Right ventricle myocardium inferior (tissue), 1 donor: ENCODE measurements at regions not wholly inside any gene's neighbourhood (a gene's known extent, or its start where the extent isn't known, plus 50 kb on each side); places are given as distances from the start of the nearest gene placed in this dataset.

Experiments
- ATAC-seq: fragments of 200-7000 bp; cut with Tn5 transposase; one replicate; pipeline ENCODE4 v1.9.1; 2020; ENCODE audit warnings: mild to moderate bottlenecking, moderate library complexity
- DNase-seq: peaks from one replicate; pipeline ENCODE4 v3.0.0; 2021; ENCODE audit errors: missing footprints
- intact Hi-C: fragments of 100-400 bp; cut with DNase I; formaldehyde crosslinking; loops from one replicate; pipeline ENCODE4 v1.11.0; 2022
- donor health status: DM: no; HTN: yes; CAD: no; lungs with severe emphysema.

DNA sequence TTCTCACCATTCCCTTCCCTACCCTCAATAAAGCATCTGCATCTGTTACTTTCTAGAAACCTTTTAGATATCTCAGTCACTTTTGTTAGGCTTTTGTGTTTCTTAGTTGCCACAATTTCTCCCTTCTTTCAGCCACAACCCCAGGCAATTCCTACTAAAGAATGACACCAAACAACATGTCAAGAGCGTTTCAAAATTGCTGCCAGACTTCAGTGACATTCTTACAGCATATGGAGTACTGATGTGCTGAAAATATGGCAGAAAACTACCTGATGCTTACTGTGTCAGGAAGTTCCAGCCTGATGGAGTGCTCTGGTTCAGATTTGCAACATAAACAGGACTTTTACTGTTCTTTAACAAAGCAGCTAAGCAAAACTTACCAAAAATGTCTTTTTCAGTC is 957.7 kb upstream of the POU3F3 start:
- DNase-seq (no peak), ATAC-seq (no peak)

DNA sequence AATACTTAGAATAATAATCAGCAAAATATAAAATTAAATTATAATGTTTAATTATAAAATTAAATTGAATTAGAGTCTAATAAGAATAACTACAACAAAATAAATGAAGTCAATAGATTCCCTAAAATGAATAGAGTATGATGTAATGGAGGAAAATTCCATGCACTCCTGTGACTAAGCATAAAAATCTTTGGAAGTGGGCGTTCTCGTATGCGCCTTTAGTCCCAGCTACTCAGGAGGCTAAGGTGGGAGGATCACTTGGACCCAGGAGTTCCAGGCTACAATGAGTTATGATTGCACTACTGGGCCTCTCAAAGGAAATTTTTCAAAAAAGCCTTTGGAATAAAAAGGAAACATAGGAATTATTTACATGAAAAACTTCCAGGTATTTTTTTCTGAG is 955.4 kb upstream of the POU3F3 start:
- intact Hi-C loops, result no loop called here
- ATAC-seq (no peak), DNase-seq (no peak)

More for the DNA sequence above, 957.7 kb upstream of the POU3F3 start:
- intact Hi-C loops, result no loop called here

DNA sequence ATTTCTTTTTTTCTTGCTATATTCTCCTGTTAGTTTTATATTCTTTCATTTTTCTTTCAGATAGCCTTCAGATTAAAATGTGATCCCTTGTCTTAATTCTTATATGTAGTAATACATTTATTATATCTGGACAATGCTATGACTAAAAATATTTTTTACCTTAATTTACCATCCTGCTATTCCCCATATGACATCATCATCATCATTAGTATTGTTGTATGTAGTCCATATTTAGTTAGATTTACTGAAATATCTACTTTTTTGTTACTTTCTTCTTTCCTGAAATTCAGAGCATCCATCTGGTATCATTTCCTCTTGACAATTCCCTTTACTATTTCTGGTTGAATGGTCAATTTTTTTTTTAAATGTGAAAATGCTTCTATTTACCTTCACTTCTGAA is 951.6 kb upstream of the POU3F3 start:
- intact Hi-C loops, result no loop called here
- ATAC-seq (no peak), DNase-seq (no peak)

DNA sequence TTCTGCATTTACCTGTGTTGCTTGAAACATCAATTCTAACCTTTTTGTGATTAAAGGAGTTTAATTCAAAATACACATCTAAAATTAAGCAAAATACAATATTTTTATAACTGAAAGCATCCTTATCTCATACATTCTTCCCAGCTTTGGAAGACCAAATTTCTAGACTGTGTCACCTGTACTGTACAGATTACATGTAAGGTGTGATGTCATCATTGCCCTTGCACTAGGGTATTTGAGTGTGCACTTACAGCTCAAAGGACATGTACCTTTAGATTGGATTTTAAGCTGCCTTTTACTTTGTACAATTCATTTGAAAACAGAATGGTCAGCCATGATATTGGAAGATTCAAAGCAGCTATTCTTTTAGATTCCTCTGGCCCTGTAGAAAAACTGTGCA is 932.8 kb upstream of the POU3F3 start:
- intact Hi-C loops, result no loop called here
- DNase-seq (no peak), ATAC-seq (no peak)

DNA sequence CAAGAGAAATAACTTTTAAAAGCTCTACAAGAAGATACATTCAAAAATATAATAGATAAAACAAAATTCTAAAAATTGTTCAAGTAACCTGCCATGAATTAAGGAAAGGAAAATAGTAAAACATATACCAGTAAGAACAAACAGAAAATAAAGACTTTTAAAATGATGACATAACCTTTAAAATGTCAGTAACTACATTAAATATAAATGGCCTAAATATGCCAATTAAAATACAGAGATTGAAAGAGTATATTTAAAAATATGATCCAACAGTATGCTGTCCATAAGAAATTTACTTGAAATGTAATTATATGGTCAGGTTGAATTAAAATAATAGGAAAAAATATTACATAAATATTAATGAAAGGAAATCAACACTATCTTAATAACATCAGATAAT is 911.7 kb upstream of the POU3F3 start:
- ATAC-seq, result no peak
- intact Hi-C loops, result no loop called here

DNA sequence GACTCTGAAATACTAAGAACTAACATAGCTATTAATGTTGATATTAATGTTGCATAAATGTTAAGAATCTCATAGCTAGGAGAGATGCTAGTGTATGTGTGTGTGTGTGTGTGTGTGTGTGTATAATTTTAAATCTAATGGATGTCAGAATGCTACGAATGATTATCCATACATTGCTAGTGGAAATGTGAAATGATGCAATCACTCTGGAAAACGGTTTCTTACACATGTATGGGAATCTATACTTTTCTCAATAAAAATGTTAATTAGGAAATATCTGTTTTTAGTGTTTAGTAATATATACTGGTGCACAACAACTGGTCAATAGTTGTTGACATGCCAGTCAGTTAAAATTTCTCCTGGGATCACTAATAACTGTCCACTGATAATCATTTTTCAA is 908.8 kb upstream of the POU3F3 start:
- intact Hi-C loops, result no loop called here
- ATAC-seq (no peak), DNase-seq (no peak)

More for the DNA sequence above, 911.7 kb upstream of the POU3F3 start:
- no peak for DNase-seq

DNA sequence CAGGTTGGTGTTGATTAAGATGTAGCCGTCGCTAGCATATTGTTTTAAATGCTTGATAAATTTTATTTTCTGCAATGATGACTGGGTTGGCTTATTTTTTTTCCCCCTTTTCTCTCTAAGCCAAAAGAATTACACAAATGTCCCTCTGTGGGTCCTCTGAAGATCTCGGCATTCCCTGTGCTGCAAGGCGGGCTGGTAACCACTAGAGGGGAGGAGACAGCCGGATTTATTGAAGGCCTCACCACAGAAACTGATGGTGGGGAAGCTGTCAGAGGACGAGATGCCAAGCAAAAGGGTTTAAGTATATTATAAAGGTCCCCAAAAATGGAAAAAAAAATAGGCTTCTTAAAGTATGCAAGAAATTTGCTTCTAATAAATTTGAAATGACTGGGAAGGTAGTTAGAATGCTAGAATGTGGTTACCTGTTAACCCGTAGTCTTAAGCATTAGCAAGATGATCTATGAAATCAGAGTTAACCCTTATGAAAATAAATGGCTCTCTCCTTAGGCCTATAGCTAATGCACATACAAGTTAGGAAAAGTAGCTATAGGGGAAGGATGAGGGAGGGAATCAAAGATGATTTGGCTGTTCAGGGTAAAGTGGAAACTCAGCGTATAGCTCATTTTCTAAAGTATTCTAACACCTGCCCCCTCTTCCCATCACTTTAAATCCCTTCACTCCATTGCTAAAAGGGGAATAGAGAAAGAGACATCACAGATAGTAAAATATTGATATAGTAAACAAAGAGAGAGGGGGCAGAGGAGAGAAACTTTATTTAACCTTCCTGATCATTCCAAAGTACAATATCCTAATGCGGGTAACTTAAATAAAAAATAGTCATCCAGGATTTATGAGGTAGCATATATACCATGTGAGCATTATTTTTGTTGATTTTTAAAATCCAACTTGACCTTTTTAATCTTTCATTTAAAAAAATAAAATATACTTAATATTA is 894.5 kb upstream of the POU3F3 start:
- DNase-seq (no peak), ATAC-seq (no peak)
- intact Hi-C loops, result no loop called here

DNA sequence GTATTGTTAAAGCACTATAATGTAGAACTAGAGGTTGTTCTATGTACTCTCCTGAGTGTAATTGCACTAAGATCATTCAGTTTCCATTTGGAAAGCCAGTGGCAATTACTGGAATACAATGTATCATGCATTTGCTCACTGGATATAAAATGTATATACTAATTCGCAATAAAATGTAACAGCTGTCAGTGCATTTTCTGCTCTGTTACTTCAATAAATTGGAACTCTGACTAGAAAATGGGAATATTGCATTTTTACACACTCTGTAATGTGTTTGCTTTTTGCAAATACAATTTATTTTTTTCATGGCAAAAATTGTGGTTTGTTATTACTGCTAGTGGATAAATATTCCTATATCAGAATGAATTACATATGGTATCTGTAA is 893.8 kb upstream of the POU3F3 start:
- ATAC-seq (no peak), DNase-seq (no peak)
- intact Hi-C loops, result no loop called here

DNA sequence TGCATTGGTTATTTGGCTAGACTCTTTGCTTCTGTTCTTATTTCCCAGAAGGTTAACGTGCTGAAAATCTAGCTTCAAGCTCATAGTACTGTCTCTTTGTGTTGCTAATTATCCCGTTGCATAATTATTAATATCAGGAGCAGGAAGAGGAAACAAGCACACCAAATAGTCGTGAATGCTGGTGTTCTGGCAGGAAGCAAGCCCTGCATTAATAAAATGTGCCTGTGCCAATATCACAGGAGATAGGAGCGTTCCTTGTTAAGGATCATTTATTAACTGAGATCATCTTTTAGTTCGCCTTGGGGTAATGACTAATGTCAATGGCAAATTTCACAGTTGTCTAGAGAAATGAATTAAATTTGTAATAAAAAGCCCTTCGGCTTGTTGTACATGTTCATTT is 893.0 kb upstream of the POU3F3 start:
- DNase-seq (no peak), ATAC-seq (no peak)
- intact Hi-C loops, result no loop called here

DNA sequence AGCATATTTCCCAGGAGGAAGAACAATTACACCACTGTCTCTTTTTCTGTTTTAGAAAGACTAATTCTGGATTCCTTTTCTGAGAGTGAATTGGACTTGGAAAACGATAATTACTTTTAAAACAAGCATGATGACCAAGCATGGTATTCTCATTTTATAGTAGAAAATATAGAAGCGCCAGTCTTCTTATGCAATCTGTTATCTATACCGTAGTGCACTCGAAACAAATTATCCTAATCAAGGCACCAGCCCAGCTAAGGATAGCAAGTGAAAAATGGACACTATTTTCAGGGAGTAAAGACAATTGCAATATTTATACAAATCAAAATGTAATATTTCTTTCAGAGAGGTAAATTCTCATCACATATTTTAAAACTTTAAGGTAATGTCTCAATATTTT is 892.1 kb upstream of the POU3F3 start:
- DNase-seq (no peak), ATAC-seq (no peak)
- intact Hi-C loops, result no loop called here

DNA sequence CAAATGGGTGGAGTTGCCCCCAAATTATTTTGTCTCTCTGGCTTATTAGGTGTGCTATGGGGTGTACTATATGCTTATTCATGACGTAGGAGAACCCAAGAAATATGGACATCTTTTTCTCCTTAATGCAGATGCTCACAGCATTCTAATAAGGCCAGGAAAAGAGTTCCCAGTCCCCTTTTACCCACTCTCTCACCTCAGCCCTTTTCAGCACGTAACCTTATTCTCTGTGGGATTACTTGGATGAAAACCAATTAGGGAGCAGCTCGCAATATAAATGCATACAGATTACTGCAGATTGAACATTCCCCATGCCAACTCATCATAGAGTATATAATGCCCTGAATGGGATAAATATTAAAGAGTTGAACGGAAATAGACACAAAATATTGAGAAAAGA is 891.2 kb upstream of the POU3F3 start:
- intact Hi-C loops, result no loop called here
- ATAC-seq (no peak), DNase-seq (no peak)

DNA sequence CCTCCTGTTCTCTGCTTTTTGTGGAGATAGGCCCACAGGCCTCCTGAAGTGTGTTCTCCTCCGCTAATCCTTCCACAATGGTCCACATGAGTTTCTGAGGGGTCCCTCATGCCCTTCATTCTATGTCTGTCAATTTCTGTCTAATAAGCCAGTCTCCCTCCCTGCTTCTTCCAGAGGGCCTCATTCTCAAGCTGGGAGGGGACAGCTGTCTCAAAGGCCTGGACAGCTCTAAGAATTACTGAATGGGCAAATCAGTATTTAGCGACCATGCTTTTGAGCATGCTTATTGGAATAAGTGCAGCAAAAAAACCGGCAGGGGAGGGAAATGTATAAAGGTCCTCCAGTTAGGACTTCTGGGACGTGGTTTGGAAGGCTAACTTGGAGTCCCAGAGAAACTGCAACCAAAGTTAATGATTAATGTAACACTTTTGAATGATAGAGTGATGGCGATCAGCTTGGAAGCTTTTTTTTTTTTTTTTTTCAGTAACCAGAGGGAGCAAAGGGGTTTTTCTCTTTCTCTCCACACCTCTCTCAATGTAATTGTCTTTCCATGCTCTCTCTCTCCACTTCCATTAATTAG is 890.7 kb upstream of the POU3F3 start:
- intact Hi-C loops, result no loop called here
- no peak for ATAC-seq
- no peak for DNase-seq

DNA sequence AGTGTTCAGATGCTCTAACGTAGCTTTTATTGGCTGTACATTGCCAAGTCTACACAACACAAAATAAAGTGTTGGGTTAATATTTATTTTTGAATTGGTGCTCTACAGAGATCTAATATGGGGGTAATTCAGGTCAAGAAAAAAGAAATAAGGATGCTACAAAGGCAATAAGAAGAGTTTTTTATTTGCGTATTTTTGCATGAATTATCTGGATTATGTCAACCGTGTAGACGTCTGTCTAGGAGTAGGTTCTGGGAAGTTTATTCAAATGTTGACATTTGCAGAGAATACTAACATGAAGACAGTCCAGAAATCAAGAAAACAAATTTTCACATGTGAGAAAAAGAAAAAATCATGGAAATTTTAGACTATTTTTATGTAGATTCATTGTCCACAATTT is 876.7 kb upstream of the POU3F3 start:
- ATAC-seq, result no peak
- intact Hi-C loops, result no loop called here
- DNase-seq, result no peak

DNA sequence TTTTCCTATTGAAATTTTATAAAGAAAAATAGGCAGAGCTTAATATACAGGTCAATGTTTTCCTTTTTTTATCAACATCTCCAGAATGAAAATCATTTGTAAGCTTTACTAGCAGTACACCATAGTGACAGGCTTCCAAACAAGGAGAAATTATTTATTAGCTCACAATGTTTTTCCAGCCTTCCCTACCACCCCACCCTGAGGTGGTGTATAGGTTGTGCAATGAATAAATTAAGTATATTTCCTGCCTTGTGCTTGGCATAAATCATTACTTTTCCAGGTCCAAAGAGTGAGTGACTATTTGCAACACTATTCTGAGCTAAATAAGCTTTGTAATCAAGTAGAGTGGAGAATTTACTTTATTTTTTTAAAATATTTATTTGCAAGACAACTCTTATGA is 876.2 kb upstream of the POU3F3 start:
- ATAC-seq (no peak), DNase-seq (no peak)
- intact Hi-C loops, result no loop called here

DNA sequence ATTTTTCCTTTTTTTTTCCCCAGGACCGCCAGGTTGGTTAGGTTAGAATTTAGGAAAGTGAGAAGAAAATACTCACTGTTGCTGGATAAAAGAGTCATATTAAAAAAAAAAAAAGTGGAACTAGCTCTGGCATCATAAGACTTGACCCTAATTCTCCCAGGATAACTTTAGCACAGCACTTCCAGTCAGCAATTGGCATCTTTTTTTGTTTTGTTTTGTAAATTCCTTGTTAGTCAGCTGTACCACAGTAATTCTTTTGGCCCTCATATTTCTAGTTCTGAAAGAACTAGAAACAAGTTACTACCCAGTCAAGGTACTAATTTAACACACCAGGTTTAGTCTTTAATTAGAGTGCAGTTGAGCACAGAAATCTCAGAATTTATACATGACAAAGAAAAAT is 873.5 kb upstream of the POU3F3 start:
- DNase-seq, result no peak
- intact Hi-C loops, result no loop called here
- no peak for ATAC-seq

DNA sequence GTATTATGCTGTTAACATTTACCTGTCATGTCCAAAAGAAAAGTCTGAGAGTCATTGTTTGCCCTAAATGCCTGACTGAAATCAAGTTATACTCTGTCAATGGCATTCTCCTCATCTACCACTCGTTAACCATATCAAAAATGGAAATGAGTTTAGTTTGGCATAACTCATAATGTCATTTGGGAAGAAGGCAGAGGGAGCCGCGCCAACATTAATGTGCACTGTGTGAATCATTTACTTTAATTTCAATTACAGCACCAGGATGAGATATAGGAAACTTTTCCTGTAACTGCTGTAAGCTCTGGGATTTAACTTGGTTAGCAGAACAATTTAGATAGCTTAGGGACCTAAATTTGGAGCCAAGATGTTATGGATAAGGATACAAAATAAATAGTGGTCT is 871.2 kb upstream of the POU3F3 start:
- no peak for ATAC-seq
- DNase-seq, result no peak
- intact Hi-C loops, result no loop called here

DNA sequence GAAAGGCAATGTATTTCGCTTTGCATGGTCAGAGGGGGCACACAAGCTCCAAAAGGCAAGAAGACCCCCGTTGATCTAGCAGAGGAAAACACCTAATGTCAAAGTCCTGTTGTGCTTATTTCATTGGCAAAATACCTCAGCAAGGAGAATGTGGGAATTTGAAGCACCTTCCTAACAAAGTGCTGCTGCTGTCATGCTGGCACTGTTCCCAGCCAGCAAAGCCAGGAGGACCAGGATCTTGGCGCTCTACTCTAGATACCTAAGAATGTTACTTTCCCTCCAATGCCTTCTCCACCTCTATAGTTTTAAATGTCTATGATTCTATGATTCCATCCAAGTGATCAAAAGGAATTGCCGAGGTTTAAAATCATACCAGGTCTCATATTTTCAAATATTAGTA is 867.9 kb upstream of the POU3F3 start:
- ATAC-seq (no peak), DNase-seq (no peak)
- intact Hi-C loops, result no loop called here

DNA sequence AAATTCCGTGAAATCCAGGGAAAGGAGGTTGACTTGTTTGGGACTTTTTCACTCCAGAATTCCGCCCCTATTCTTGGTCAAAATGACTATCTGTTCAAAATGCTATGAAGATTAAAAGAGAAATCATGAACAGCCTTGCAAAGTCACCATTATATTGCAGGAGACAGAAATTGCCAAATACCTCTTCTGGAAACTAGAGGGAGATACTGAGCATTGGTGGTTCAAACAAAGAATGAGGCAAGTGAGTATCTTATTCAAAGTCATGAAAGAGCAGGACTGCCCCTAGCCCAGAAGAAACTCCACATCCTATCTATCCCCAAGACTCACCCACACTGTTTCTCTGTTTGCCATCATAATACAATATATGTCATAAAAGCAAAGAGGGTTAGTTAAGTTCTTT is 862.3 kb upstream of the POU3F3 start:
- intact Hi-C loops, result no loop called here
- ATAC-seq (no peak), DNase-seq (no peak)

DNA sequence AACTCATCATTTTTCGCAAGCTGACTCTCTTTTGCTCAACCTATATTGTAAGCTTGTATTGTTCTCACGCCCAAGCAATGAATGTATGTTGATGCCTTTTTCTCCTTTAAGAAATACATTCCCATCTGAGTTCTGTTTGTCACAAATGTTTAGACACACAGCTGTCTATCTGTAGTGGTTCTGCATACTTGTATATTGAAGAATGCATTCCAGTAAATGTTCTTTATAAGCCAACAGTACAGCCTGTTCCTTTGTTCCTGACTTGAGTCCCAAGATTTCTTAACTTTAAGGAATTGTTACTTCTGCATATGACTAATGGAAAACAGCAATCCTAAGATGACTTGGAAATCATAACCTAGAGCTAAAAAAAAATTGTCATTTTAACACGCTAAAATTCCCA is 849.1 kb upstream of the POU3F3 start:
- ATAC-seq (no peak), DNase-seq (no peak)
- intact Hi-C loops, result no loop called here

DNA sequence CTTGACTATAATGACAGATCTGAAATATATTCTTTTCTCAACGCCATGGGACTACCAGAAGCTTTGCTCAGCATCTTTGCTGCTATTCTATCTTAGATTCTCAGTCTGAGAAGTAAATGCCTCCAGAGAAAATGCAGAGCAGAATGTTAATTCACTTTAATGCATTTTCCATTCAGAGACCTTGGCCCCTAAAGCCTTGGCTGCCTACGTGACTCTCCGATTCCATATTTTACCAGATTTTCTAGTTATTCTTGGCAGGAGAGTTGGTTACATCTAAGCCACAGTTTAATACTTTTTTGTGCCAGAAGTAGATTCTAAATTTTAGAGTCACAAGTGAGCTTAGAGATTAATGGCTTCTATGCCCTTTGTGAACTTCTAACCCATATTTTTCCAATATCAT is 837.1 kb upstream of the POU3F3 start:
- no peak for ATAC-seq
- no peak for DNase-seq
- intact Hi-C loops, result no loop called here

DNA sequence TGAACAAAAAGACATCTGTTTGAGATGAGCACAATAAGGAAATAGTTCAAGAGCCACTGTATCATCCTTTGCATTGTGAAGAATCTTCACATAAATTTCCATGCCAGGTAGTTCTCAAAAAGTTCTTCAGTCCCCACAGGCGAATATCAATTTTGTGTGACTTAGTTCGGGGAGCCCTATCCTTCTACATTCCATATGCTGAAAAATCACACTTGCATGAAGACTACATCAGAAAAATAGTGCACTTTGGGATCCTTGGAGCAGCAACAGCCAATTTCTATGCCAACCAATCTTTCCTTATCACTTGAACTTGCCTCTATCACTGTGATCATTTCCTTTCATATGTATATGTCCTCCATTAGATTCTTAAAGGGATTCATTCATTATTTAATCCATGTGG is 830.6 kb upstream of the POU3F3 start:
- ATAC-seq (no peak), DNase-seq (no peak)
- intact Hi-C loops, result no loop called here
